ENCODE measurements at regions not wholly inside any gene's neighbourhood (a gene's known extent, or its start where the extent isn't known, plus 50 kb on each side); places are given as distances from the start of the nearest gene placed in this dataset.

DNA sequence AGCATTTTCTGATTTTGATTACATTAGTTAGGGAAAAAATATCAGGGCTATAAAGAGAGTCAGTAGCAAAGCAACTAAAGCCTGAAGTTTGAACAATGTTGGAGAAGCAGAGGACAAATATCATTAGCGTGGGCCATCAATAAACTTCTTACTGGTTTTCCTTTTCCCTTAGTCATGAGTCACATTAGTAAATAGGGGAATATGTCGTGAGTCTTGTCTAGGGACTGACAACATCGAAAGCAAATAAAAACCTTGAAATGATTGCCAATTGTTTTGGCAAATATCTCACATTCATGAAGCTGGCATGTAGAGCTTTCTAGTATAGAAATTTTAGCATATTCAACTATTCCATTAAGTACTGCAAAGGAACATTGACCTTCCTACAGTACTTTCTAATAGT is 806.0 kb upstream of the SORCS1 start:
- TF ChIP-seq, protein P1, sequence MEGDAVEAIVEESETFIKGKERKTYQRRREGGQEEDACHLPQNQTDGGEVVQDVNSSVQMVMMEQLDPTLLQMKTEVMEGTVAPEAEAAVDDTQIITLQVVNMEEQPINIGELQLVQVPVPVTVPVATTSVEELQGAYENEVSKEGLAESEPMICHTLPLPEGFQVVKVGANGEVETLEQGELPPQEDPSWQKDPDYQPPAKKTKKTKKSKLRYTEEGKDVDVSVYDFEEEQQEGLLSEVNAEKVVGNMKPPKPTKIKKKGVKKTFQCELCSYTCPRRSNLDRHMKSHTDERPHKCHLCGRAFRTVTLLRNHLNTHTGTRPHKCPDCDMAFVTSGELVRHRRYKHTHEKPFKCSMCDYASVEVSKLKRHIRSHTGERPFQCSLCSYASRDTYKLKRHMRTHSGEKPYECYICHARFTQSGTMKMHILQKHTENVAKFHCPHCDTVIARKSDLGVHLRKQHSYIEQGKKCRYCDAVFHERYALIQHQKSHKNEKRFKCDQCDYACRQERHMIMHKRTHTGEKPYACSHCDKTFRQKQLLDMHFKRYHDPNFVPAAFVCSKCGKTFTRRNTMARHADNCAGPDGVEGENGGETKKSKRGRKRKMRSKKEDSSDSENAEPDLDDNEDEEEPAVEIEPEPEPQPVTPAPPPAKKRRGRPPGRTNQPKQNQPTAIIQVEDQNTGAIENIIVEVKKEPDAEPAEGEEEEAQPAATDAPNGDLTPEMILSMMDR (conservative IDR thresholded peaks at IDR 0.05 in 1 of 2, IDR thresholded peaks at IDR 0.05 in 1 of 2; ENCODE audit: low read depth in 1 of 2, low read length in 2 of 2), result no peak
- no peak for TF ChIP-seq EZH2 (IDR thresholded peaks at IDR 0.05; ENCODE audit: low read length, missing control alignments)

Measured in fibroblast of lung (primary cell).